Cardiac muscle cell (in vitro differentiated cells and primary cell): ENCODE measurements at regions not wholly inside any gene's neighbourhood (a gene's known extent, or its start where the extent isn't known, plus 50 kb on each side); places are given as distances from the start of the nearest gene placed in this dataset.

ENCODE experiments used
- DNase-seq, 2 donors: peaks; one replicate each; pipeline versions ENCODE4 v3.0.0 to v3.0.0-alpha.2; 2010 to 2017; ENCODE audit warnings: low read depth in 1 of 2, low spot score in 1 of 2
- H3K27ac ChIP-seq: fragments of 200-600 bp; sonication (generic); 2 replicates; pipeline ENCODE4 v1.5.1; 2016
- H3K27me3 ChIP-seq: fragments of 200-600 bp; sonication (generic); 2 replicates; pipeline ENCODE4 v1.6.0; 2016; ENCODE audit warnings: control low read depth
- H3K36me3 ChIP-seq: fragments of 200-600 bp; sonication (generic); 2 replicates; pipeline ENCODE4 v1.5.1; 2016; ENCODE audit warnings: control low read depth
- H3K4me1 ChIP-seq: fragments of 200-600 bp; sonication (generic); 2 replicates; pipeline ENCODE4 v1.8.1; 2017; ENCODE audit warnings: low read depth, mild to moderate bottlenecking, mixed run types
- H3K4me3 ChIP-seq: fragments of 200-600 bp; sonication (generic); 2 replicates; pipeline ENCODE4 v1.5.1; 2016; ENCODE audit warnings: mild to moderate bottlenecking
- H3K9me3 ChIP-seq: fragments of 200-600 bp; sonication (generic); 2 replicates; pipeline ENCODE4 v1.5.1; 2017; ENCODE audit warnings: low read depth, mild to moderate bottlenecking, control low read depth
- TF ChIP-seq, protein P1 (sequence below): IDR thresholded peaks from 2 replicates; pipeline ENCODE4 v1.5.1; 2012; ENCODE audit warnings: low read depth, mild to moderate bottlenecking, low read length

GRCh38 chr15:70276401-70276800, 178.7 kb upstream of the TLE3 start:
- Histone ChIP-seq H3K27ac (no peak overlapping the region), H3K9me3 (no peaks in the 10 kb centered on the region), H3K4me1 (peaks cover 9% of the 10 kb centered on the region), H3K36me3 (no peaks in the 10 kb centered on the region), H3K27me3 (peaks cover 51% of the 10 kb centered on the region), H3K4me3 (no peak overlapping the region)
- TF ChIP-seq, protein P1, sequence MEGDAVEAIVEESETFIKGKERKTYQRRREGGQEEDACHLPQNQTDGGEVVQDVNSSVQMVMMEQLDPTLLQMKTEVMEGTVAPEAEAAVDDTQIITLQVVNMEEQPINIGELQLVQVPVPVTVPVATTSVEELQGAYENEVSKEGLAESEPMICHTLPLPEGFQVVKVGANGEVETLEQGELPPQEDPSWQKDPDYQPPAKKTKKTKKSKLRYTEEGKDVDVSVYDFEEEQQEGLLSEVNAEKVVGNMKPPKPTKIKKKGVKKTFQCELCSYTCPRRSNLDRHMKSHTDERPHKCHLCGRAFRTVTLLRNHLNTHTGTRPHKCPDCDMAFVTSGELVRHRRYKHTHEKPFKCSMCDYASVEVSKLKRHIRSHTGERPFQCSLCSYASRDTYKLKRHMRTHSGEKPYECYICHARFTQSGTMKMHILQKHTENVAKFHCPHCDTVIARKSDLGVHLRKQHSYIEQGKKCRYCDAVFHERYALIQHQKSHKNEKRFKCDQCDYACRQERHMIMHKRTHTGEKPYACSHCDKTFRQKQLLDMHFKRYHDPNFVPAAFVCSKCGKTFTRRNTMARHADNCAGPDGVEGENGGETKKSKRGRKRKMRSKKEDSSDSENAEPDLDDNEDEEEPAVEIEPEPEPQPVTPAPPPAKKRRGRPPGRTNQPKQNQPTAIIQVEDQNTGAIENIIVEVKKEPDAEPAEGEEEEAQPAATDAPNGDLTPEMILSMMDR: no peak
- DNase-seq: no peak

DNA sequence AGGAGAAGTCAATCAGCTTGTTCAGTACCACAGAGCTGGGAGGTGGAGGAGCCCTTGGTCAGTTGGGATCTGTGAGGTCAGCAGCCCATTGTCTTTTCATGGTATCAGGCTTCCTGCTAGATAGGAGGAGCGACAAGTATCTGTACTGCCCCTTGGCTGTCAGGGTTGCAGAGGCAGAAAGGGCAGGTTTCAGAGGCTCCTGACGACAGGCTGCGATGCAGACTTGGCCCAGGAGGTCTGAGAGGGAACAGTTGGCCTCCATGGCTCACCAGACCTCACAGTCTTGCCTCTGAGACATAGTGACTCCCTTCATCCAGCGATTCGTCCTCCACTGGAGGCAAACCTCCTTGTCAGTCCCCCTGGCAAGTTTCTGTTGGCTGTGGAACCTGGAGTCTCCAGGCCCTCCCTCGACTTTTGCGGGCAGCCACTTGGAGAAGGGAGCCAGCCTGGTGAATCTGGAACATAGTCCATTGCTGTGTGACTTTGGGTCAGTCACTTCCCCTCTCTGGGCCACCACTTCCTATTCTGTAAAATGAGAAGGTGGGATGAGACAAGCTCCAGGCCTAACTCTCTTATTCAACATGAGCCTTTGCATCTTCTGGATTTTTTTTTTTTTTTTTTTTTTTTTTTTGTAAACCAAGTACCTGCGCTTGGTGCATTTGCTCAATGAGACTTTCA, 177.9 kb upstream of the TLE3 start:
- Histone ChIP-seq H3K9me3 (no peaks in the 10 kb centered on the region), H3K4me1 (peaks cover 9% of the 10 kb centered on the region), H3K27me3 (peaks cover 43% of the 10 kb centered on the region), H3K36me3 (no peaks in the 10 kb centered on the region), H3K27ac (no peak overlapping the region), H3K4me3 (no peak overlapping the region)
- DNase-seq: no peak
- TF ChIP-seq, protein P1: no peak

DNA sequence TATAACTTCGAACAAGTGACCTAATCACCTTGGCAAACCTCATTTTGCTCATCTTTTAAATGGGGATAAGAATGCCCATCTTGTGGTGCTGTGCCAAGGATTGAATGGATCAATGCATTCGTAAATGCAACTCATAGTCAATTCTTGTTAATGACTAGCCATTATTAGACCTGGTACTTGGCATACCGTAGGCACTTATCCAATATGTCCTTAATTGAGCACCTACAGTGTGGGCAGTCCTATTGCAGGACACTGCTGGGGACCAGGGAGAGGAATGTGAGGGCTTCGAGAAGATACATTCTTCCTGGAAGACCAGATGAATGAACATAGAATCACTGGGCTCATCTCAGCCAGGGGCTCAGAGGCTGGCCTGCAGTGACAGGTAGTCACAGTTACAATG, 177.2 kb upstream of the TLE3 start:
- Histone ChIP-seq H3K27me3 (peaks cover 44% of the 10 kb centered on the region), H3K4me1 (peaks cover 9% of the 10 kb centered on the region), H3K4me3 (no peak overlapping the region), H3K9me3 (no peaks in the 10 kb centered on the region), H3K36me3 (no peaks in the 10 kb centered on the region), H3K27ac (no peak overlapping the region)
- no peak for DNase-seq
- TF ChIP-seq, protein P1: no peak

- H3K4me1 ChIP-seq: peaks cover 9% of the 10 kb centered on the region
- no peaks in the 10 kb centered on the region for H3K36me3 ChIP-seq
- H3K9me3 ChIP-seq: no peaks in the 10 kb centered on the region
- peaks cover 49% of the 10 kb centered on the region for H3K27me3 ChIP-seq
- H3K27ac ChIP-seq: no peak overlapping the region
- TF ChIP-seq, protein P1: no peak
- no peak for DNase-seq
- H3K4me3 ChIP-seq: no peak overlapping the region
Measured at GRCh38 chr15:70274255-70274880, 176.7 kb upstream of the TLE3 start.

- Histone ChIP-seq H3K36me3 (no peaks in the 10 kb centered on the region), H3K27me3 (peaks cover 49% of the 10 kb centered on the region), H3K27ac (no peak overlapping the region), H3K9me3 (no peaks in the 10 kb centered on the region), H3K4me1 (peaks cover 9% of the 10 kb centered on the region), H3K4me3 (no peak overlapping the region)
- TF ChIP-seq, protein P1: no peak
- DNase-seq: no peak
Measured at GRCh38 chr15:70273808-70274207, 176.1 kb upstream of the TLE3 start.
